ENCODE measurements at regions not wholly inside any gene's neighbourhood (a gene's known extent, or its start where the extent isn't known, plus 50 kb on each side); places are given as distances from the start of the nearest gene placed in this dataset.

- TF ChIP-seq CTCF (IDR thresholded peaks at IDR 0.05) (no peak), POLR2A (IDR thresholded peaks at IDR 0.05) (no peak)
These were observed 90.3 kb upstream of the TBL1X start for GRCh38 chrX:9374555-9374954.

All from body of pancreas (tissue), 4 donors.